Fibroblast of mammary gland (primary cell): ENCODE measurements at regions not wholly inside any gene's neighbourhood (a gene's known extent, or its start where the extent isn't known, plus 50 kb on each side); places are given as distances from the start of the nearest gene placed in this dataset.

ENCODE experiments used
- DNase-seq: peaks from one replicate; pipeline ENCODE4 v3.0.0-alpha.2; 2010; ENCODE audit warnings: low read depth
- H3K4me3 ChIP-seq: 2 replicates; pipeline ENCODE4 v1.5.1; 2011; ENCODE audit warnings: low read depth, mild to moderate bottlenecking, low read length, moderate library complexity; ENCODE audit not compliant: control insufficient read depth
- TF ChIP-seq, protein P1 (sequence below): conservative IDR thresholded peaks from 2 replicates; pipeline ENCODE4 v1.5.1; 2011; ENCODE audit warnings: low read depth, low read length, inconsistent platforms; ENCODE audit not compliant: control insufficient read depth, insufficient read depth

DNA sequence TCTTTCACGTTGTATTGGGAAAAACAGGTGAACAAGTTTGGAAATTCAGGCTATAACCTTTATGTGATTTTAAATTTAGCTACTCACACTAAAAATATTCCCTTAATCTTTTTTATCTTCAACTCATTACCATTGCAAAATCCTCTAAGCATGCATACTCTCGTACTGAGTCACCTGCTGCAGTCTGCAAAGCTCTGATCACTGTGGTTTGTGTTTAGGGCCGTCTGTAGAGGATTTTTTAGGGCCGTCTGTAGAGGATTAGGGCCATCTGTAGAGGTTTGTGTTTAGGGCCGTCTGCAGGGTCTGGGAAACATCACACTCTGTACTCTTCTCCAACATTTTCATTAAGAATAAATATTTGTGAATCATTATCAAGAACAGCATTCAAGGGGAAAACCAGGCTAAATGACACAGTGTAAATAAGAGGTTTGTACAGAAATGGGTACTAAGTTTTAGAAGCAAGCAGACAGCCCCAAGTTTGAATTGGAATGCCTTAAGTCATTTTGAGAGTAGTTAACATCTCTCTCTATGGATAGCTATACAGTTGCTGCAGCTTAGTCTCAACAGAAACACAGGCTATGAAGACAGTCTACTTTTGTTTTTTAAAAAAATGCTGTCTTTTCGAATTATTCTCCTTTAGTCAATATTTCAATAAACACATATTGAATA is 155.0 kb upstream of the TSLP start:
- TF ChIP-seq, protein P1, sequence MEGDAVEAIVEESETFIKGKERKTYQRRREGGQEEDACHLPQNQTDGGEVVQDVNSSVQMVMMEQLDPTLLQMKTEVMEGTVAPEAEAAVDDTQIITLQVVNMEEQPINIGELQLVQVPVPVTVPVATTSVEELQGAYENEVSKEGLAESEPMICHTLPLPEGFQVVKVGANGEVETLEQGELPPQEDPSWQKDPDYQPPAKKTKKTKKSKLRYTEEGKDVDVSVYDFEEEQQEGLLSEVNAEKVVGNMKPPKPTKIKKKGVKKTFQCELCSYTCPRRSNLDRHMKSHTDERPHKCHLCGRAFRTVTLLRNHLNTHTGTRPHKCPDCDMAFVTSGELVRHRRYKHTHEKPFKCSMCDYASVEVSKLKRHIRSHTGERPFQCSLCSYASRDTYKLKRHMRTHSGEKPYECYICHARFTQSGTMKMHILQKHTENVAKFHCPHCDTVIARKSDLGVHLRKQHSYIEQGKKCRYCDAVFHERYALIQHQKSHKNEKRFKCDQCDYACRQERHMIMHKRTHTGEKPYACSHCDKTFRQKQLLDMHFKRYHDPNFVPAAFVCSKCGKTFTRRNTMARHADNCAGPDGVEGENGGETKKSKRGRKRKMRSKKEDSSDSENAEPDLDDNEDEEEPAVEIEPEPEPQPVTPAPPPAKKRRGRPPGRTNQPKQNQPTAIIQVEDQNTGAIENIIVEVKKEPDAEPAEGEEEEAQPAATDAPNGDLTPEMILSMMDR: no peak
- peak; percentile 90 for DNase-seq
- H3K4me3 ChIP-seq: no peak overlapping the region

DNA sequence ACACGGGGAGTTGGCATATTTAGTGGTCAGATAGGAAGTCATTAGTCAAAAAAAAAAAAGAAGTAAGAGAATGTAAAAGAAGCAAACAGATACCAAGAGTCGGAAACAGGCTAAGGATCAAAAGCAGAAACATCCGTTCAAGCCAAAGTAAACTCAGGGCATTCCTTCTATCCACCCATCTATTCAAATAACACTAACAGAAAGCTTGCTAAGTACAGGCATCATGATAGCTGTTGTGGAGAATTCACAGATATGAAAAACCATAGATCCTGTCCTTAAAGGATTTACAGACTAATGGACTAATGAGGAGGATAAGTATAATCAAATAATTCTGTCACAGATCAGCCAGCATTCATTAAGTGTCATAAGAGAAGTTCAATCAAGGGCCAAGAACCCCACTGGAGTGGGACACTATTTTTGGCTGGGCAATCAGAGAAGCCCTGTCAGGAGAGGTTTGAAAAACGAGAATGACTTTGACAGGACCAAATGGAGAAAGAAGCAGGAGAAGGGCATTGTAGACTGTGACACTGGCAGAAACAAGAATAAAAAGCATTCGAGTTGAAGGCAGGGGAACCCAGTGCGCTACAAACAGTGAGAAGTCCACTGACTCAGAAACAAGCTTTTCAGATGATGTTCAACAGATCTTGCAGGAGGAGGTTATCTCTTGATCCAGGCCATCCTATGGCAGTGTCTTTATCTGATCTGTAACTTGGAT is 154.2 kb upstream of the TSLP start:
- H3K4me3 ChIP-seq: no peak overlapping the region
- TF ChIP-seq, protein P1: no peak
- DNase-seq: peak; percentile 26

GRCh38 chr5:110918683-110919082 is 152.8 kb upstream of the TSLP start:
- DNase-seq: no peak
- TF ChIP-seq, protein P1: no peak
- no peak overlapping the region for H3K4me3 ChIP-seq

- DNase-seq: no peak
- H3K4me3 ChIP-seq: no peak overlapping the region
- TF ChIP-seq, protein P1: no peak
Observed at GRCh38 chr5:110923971-110924370, 147.5 kb upstream of the TSLP start.

- no peak overlapping the region for H3K4me3 ChIP-seq
- DNase-seq: peak; percentile 55
- TF ChIP-seq, protein P1: no peak
Observed at GRCh38 chr5:110925398-110925797, 146.1 kb upstream of the TSLP start.

DNA sequence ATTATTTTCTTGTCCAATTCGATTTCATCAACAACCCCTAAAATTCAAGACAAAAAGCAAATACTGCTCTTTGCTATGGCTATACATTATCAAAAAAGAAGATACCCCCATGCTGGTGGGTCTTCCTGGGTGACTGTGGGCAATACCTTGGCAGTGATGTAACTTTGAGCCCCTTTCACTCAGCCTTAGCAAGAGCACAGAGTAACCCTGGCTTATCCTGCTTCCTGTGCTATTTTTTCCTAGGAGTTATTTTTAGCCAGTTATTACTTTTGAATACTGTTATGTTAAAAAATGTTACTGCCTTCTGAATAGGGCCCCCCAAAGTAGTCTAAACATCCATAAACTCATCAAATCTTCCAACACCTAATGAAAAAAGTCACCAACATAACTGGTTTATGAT is 145.6 kb upstream of the TSLP start:
- H3K4me3 ChIP-seq: no peak overlapping the region
- TF ChIP-seq, protein P1: no peak
- no peak for DNase-seq
